H9 (cell line): ENCODE measurements at regions not wholly inside any gene's neighbourhood (a gene's known extent, or its start where the extent isn't known, plus 50 kb on each side); places are given as distances from the start of the nearest gene placed in this dataset.

Experiments
- DNase-seq: peaks from one replicate; pipeline ENCODE4 v3.0.0-alpha.2; 2017
- H2AFZ ChIP-seq: one replicate; pipeline ENCODE4 v1.6.1; 2013; ENCODE audit warnings: mild to moderate bottlenecking, low read length, control low read depth, moderate library complexity
- H2AK5ac ChIP-seq: 2 replicates; pipeline ENCODE4 v1.6.1; 2013; ENCODE audit warnings: low read length, control low read depth, mixed read lengths; ENCODE audit not compliant: insufficient read length
- H2BK120ac ChIP-seq: one replicate; pipeline ENCODE4 v1.6.1; 2013; ENCODE audit warnings: low read depth, mild to moderate bottlenecking, low read length, control low read depth, inconsistent platforms; ENCODE audit not compliant: poor library complexity, severe bottlenecking
- H2BK12ac ChIP-seq: 2 replicates; pipeline ENCODE4 v1.6.1; 2013; ENCODE audit warnings: low read length, control low read depth, mixed read lengths, low read depth; ENCODE audit not compliant: insufficient read length
- H2BK15ac ChIP-seq: 2 replicates; pipeline ENCODE4 v1.6.1; 2013; ENCODE audit warnings: low read depth, low read length, control low read depth
- H2BK20ac ChIP-seq: one replicate; pipeline ENCODE4 v1.6.1; 2013; ENCODE audit warnings: low read depth, mild to moderate bottlenecking, low read length, control low read depth, inconsistent platforms; ENCODE audit not compliant: poor library complexity, severe bottlenecking
- H2BK5ac ChIP-seq: 2 replicates; pipeline ENCODE4 v1.6.1; 2013; ENCODE audit warnings: low read length, control low read depth, mixed read lengths; ENCODE audit not compliant: insufficient read length
- H3K14ac ChIP-seq: 2 replicates; pipeline ENCODE4 v1.6.1; 2013; ENCODE audit warnings: low read length, control low read depth; ENCODE audit not compliant: insufficient read depth
- H3K18ac ChIP-seq: 2 replicates; pipeline ENCODE4 v1.6.1; 2013; ENCODE audit warnings: low read depth, mild to moderate bottlenecking, mixed read lengths, low read length, control low read depth; ENCODE audit not compliant: insufficient read length
- H3K23ac ChIP-seq: 2 replicates; pipeline ENCODE4 v1.6.1; 2013; ENCODE audit warnings: low read length, control low read depth, mixed read lengths, low read depth; ENCODE audit not compliant: insufficient read length
- H3K23me2 ChIP-seq: 2 replicates; pipeline ENCODE4 v1.6.1; 2013; ENCODE audit warnings: low read depth, mild to moderate bottlenecking, mixed read lengths, low read length, control low read depth; ENCODE audit not compliant: insufficient read length, poor library complexity, severe bottlenecking
- H3K27ac ChIP-seq: 2 replicates; pipeline ENCODE4 v1.5.1; 2013; ENCODE audit warnings: low read length, control low read depth, mixed read lengths, low read depth; ENCODE audit not compliant: insufficient read length
- H3K27me3 ChIP-seq: 2 replicates; pipeline ENCODE4 v1.6.1; 2013; ENCODE audit warnings: low read length, control low read depth, inconsistent platforms; ENCODE audit not compliant: insufficient read depth
- H3K4ac ChIP-seq: 2 replicates; pipeline ENCODE4 v1.6.1; 2013; ENCODE audit warnings: low read depth, mild to moderate bottlenecking, control low read depth, inconsistent platforms, low read length, moderate library complexity
- H3K4me1 ChIP-seq: 2 replicates; pipeline ENCODE4 v1.6.1; 2013; ENCODE audit warnings: low read length, control low read depth, inconsistent platforms; ENCODE audit not compliant: insufficient read depth
- H3K4me2 ChIP-seq: 2 replicates; pipeline ENCODE4 v1.6.1; 2013; ENCODE audit warnings: low read length, control low read depth, mixed read lengths; ENCODE audit not compliant: insufficient read length, insufficient read depth
- H3K56ac ChIP-seq: 2 replicates; pipeline ENCODE4 v1.6.1; 2013; ENCODE audit warnings: low read depth, mild to moderate bottlenecking, mixed read lengths, low read length, control low read depth; ENCODE audit not compliant: insufficient read length
- H3K79me1 ChIP-seq: 2 replicates; pipeline ENCODE4 v1.6.1; 2013; ENCODE audit warnings: low read depth, mild to moderate bottlenecking, moderate library complexity, low read length, control low read depth, inconsistent platforms; ENCODE audit not compliant: insufficient read depth, poor library complexity, severe bottlenecking
- H3K79me2 ChIP-seq: 2 replicates; pipeline ENCODE4 v1.6.1; 2013; ENCODE audit warnings: low read length, control low read depth, inconsistent platforms; ENCODE audit not compliant: insufficient read depth
- H3K9ac ChIP-seq: 2 replicates; pipeline ENCODE4 v1.6.1; 2013; ENCODE audit warnings: low read length, control low read depth, mixed read lengths; ENCODE audit not compliant: insufficient read length; ENCODE audit errors: extremely low read depth
- H3K9me3 ChIP-seq: one replicate; pipeline ENCODE4 v1.6.1; 2013; ENCODE audit warnings: low read depth, low read length, inconsistent platforms; ENCODE audit not compliant: control insufficient read depth
- H3T11ph ChIP-seq: one replicate; pipeline ENCODE4 v1.6.1; 2013; ENCODE audit warnings: mild to moderate bottlenecking, low read length, control low read depth, inconsistent platforms
- H4K20me1 ChIP-seq: one replicate; pipeline ENCODE4 v1.6.1; 2013; ENCODE audit not compliant: control insufficient read depth, insufficient read length, insufficient read depth
- H4K5ac ChIP-seq: 2 replicates; pipeline ENCODE4 v1.6.1; 2013; ENCODE audit warnings: low read depth, mild to moderate bottlenecking, mixed read lengths, low read length, control low read depth; ENCODE audit not compliant: insufficient read length
- H4K8ac ChIP-seq: replicated peaks from 2 replicates; pipeline ENCODE4 v1.6.1; 2013; ENCODE audit warnings: low read length, control low read depth, mixed read lengths, low read depth; ENCODE audit not compliant: insufficient read length
- H4K91ac ChIP-seq: 2 replicates; pipeline ENCODE4 v1.6.1; 2013; ENCODE audit warnings: low read depth, mild to moderate bottlenecking, moderate library complexity, mixed read lengths, low read length, control low read depth; ENCODE audit not compliant: insufficient read length
- H3K27ac Mint-ChIP-seq, 3 experiments: 2 replicates in 2 of 3; 3 replicates in 1 of 3; pipeline ENCODE4 v1.8.0; 2020 to 2021; ENCODE audit warnings: mixed read lengths in 3 of 3, mild to moderate bottlenecking in 1 of 3, moderate library complexity in 1 of 3
- H3K27me3 Mint-ChIP-seq: 2 replicates; pipeline ENCODE4 v1.8.0; 2021; ENCODE audit warnings: low read depth, mild to moderate bottlenecking, moderate library complexity, mixed read lengths
- H3K36me3 Mint-ChIP-seq, 3 experiments: 2 replicates in 2 of 3; 3 replicates in 1 of 3; pipeline ENCODE4 v1.8.0; 2020 to 2021; ENCODE audit warnings: low read depth in 3 of 3, mixed read lengths in 3 of 3; ENCODE audit not compliant: insufficient read depth in 1 of 3
- H3K4me1 Mint-ChIP-seq, 2 experiments: 2 replicates each; pipeline ENCODE4 v1.8.0; 2020; ENCODE audit warnings: mixed read lengths in 2 of 2
- H3K4me3 Mint-ChIP-seq, 2 experiments: 2 replicates in 1 of 2; 3 replicates in 1 of 2; pipeline ENCODE4 v1.8.0; 2020 to 2021; ENCODE audit warnings: mild to moderate bottlenecking in 2 of 2, mixed read lengths in 2 of 2, moderate library complexity in 1 of 2
- H3K9me3 Mint-ChIP-seq, 2 experiments: 2 replicates in 1 of 2; 3 replicates in 1 of 2; pipeline ENCODE4 v1.8.0; 2020; ENCODE audit warnings: mild to moderate bottlenecking in 2 of 2, mixed read lengths in 2 of 2, moderate library complexity in 1 of 2
- TF ChIP-seq, protein P1 (sequence below): fragments of 200-600 bp; sonication (generic); conservative IDR thresholded peaks from 3 replicates; pipeline ENCODE4 v1.8.0; 2021; ENCODE audit warnings: antibody characterized with exemption, mild to moderate bottlenecking

DNA sequence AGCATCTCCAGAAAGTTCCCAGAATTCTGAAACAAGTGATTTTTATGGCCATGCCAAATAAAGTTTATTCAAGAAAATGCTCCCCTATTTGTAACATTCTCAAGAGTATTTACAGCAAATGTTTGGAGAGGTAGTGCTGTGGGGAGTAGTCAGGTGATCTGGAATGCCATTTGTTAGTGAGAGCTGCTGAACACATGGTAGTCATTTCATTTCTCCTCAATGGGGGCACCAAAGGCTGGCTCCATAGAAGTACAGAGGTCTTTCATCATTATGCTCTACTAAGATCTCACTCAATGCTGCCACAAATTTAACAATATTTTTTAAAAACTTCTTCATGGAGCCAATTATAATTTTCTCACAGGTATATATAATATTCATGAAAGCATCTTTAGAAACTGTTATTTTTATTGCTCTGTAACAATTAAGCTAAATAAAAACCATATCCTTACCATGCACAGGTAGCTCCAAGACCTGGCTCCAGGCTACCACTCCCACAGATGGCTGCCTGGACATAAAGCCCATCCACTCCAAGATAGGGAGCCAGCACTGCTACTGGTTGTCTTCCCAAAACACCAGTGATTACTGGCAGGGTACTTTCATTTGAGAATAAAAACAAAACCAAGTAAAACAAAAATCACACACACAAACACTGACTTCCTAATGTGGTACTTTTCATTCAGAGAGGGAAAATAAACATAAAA lies 200.8 kb downstream of the PLK2 start:
- H3K23ac ChIP-seq = no peak overlapping the region
- no peak overlapping the region for H4K8ac ChIP-seq
- H3K4me2 ChIP-seq = no peak overlapping the region
- no peak overlapping the region for H2AFZ ChIP-seq
- Mint-ChIP-seq H3K4me1 (peaks cover 9 to 10% of the 10 kb centered on the region in 2 experiments), H3K27ac (peak overlapping the region in 1 of 3 experiments; percentile 80; a peak in 1 of 7 replicates), H3K9me3 (no peaks in the 10 kb centered on the region; a peak in 1 of 5 replicates), H3K27me3 (no peaks in the 10 kb centered on the region), H3K36me3 (no peaks in the 10 kb centered on the region), H3K4me3 (no peak overlapping the region)
- H3K14ac ChIP-seq = 0 out of 2 replicates have a peak overlapping the region, but pooled peaks have one; percentile 49
- no peak overlapping the region for H3K9ac ChIP-seq
- no peak overlapping the region for H3K27ac ChIP-seq
- H3K4ac ChIP-seq = no peak overlapping the region
- H2AK5ac ChIP-seq = no peak overlapping the region
- no peaks in the 10 kb centered on the region for H3K27me3 ChIP-seq
- H2BK15ac ChIP-seq = no peak overlapping the region
- peaks cover 2% of the 10 kb centered on the region for H3K23me2 ChIP-seq
- no peak overlapping the region for H2BK5ac ChIP-seq
- no peak overlapping the region for H4K5ac ChIP-seq
- H2BK20ac ChIP-seq = no peak overlapping the region
- H4K20me1 ChIP-seq = no peaks in the 10 kb centered on the region
- H3K79me2 ChIP-seq = no peaks in the 10 kb centered on the region
- DNase-seq = no peak
- no peaks in the 10 kb centered on the region for H3K79me1 ChIP-seq
- H3T11ph ChIP-seq = no peak overlapping the region
- no peaks in the 10 kb centered on the region for H3K9me3 ChIP-seq
- no peak overlapping the region for H4K91ac ChIP-seq
- H3K18ac ChIP-seq = no peak overlapping the region
- TF ChIP-seq, protein P1, sequence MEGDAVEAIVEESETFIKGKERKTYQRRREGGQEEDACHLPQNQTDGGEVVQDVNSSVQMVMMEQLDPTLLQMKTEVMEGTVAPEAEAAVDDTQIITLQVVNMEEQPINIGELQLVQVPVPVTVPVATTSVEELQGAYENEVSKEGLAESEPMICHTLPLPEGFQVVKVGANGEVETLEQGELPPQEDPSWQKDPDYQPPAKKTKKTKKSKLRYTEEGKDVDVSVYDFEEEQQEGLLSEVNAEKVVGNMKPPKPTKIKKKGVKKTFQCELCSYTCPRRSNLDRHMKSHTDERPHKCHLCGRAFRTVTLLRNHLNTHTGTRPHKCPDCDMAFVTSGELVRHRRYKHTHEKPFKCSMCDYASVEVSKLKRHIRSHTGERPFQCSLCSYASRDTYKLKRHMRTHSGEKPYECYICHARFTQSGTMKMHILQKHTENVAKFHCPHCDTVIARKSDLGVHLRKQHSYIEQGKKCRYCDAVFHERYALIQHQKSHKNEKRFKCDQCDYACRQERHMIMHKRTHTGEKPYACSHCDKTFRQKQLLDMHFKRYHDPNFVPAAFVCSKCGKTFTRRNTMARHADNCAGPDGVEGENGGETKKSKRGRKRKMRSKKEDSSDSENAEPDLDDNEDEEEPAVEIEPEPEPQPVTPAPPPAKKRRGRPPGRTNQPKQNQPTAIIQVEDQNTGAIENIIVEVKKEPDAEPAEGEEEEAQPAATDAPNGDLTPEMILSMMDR = no peak
- H2BK12ac ChIP-seq = peak overlapping the region; percentile 93
- H3K56ac ChIP-seq = no peak overlapping the region
- peaks cover 4% of the 10 kb centered on the region; the same call in 1 of the 2 replicates for H3K4me1 ChIP-seq
- H2BK120ac ChIP-seq = no peak overlapping the region
